Keratinocyte (primary cell): ENCODE measurements at regions not wholly inside any gene's neighbourhood (a gene's known extent, or its start where the extent isn't known, plus 50 kb on each side); places are given as distances from the start of the nearest gene placed in this dataset.
"Not testable (repeated sequence)": the region's sequence is repeated elsewhere in the genome, so short reads cannot be mapped to it uniquely, and the experiment has no call there.

ENCODE experiments used
- DNase-seq: peaks from one replicate; pipeline ENCODE4 v3.0.0-alpha.2; 2011; ENCODE audit warnings: low read depth, missing footprints, low spot score
- FAIRE-seq: peaks from 2 replicates; lab custom pipeline; 2011; peaks lifted over from hg19 to GRCh38; lab: Jason Lieb, UNC
- H2AFZ ChIP-seq: 2 replicates; pipeline ENCODE4 v1.6.0; 2012; ENCODE audit warnings: low read length, control low read depth, inconsistent platforms; ENCODE audit not compliant: control insufficient read depth
- H3K27ac ChIP-seq: 2 replicates; pipeline ENCODE4 v1.5.1; 2011; ENCODE audit warnings: low read length; ENCODE audit not compliant: control insufficient read depth, insufficient read depth
- H3K27me3 ChIP-seq: 3 replicates; pipeline ENCODE4 v1.6.0; 2011; ENCODE audit warnings: low read length; ENCODE audit not compliant: control insufficient read depth, insufficient read depth; ENCODE audit errors: extremely low read depth
- H3K36me3 ChIP-seq, 2 experiments: 2 replicates in 1 of 2; 3 replicates in 1 of 2; pipeline ENCODE4 v1.5.1; 2011; ENCODE audit warnings: low read length in 2 of 2, mild to moderate bottlenecking in 1 of 2; ENCODE audit not compliant: control insufficient read depth in 2 of 2, insufficient read depth in 2 of 2; ENCODE audit errors: extremely low read depth in 1 of 2
- H3K4me1 ChIP-seq: 3 replicates; pipeline ENCODE4 v1.5.1; 2011; ENCODE audit warnings: low read length; ENCODE audit not compliant: control insufficient read depth, insufficient read depth; ENCODE audit errors: extremely low read depth
- H3K4me2 ChIP-seq: 3 replicates; pipeline ENCODE4 v1.6.0; 2011; ENCODE audit warnings: low read depth, low read length; ENCODE audit not compliant: control insufficient read depth, insufficient read depth; ENCODE audit errors: extremely low read depth
- H3K4me3 ChIP-seq, 3 experiments: fragments of 200-600 bp in 1 of 3; sonication (generic) in 1 of 3; 2 replicates in 2 of 3; 3 replicates in 1 of 3; pipeline ENCODE4 v1.5.1; 2011 to 2016; ENCODE audit warnings: low read length in 3 of 3, mild to moderate bottlenecking in 3 of 3, control low read depth in 2 of 3, inconsistent platforms in 1 of 3, low read depth in 1 of 3, mixed read lengths in 1 of 3, mixed run types in 1 of 3, moderate library complexity in 1 of 3; ENCODE audit not compliant: control insufficient read depth in 2 of 3, insufficient read depth in 2 of 3; ENCODE audit errors: extremely low read depth in 1 of 3
- H3K79me2 ChIP-seq: 2 replicates; pipeline ENCODE4 v1.6.0; 2012; ENCODE audit warnings: low read length; ENCODE audit not compliant: control insufficient read depth, insufficient read depth
- H3K9ac ChIP-seq: 3 replicates; pipeline ENCODE4 v1.6.0; 2011; ENCODE audit warnings: low read length; ENCODE audit not compliant: control insufficient read depth, insufficient read depth; ENCODE audit errors: extremely low read depth
- H3K9me1 ChIP-seq: 3 replicates; pipeline ENCODE4 v1.6.0; 2011; ENCODE audit warnings: low read length; ENCODE audit not compliant: control insufficient read depth, insufficient read depth; ENCODE audit errors: extremely low read depth
- H3K9me3 ChIP-seq: 2 replicates; pipeline ENCODE4 v1.5.1; 2012; ENCODE audit warnings: low read depth, low read length; ENCODE audit not compliant: control insufficient read depth
- H4K20me1 ChIP-seq: 3 replicates; pipeline ENCODE4 v1.6.0; 2011; ENCODE audit warnings: low read length; ENCODE audit not compliant: control insufficient read depth, insufficient read depth; ENCODE audit errors: extremely low read depth
- dilution Hi-C: fragments of 300-500 bp; cut with MboI; formaldehyde crosslinking; loops from one replicate; pipeline ENCODE4 v1.7.0; 2020; ENCODE audit warnings: low sequenced_read_pairs; ENCODE audit not compliant: extremely low pct_ligation_motif_present

DNA sequence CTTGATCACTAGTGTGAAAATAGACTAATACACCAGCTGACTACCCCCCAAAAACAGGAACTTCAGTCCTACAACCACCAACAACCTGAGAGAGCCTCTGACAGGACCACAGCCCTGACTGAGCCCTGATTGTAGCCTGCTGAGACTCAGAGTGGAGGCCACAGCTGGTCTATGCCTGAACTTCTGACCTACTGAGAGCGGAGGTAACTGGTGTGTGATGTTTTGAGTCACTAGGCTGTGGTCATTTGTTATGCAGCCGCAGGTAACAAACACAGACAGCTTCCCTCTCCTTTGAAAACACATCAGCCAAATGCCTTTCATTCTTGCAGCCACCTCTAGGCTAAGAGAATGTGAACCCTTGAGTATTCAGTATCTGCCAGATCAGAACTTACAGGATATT is 631.1 kb downstream of the PRIM2 start:
- dilution Hi-C loops, FAIRE-seq, H4K20me1 ChIP-seq, H3K9me3 ChIP-seq, H3K27me3 ChIP-seq, H3K36me3 ChIP-seq, DNase-seq, H3K4me2 ChIP-seq, H3K9ac ChIP-seq, H3K4me3 ChIP-seq, H3K27ac ChIP-seq, H3K9me1 ChIP-seq, H3K4me1 ChIP-seq, H3K79me2 ChIP-seq, H2AFZ ChIP-seq: not testable (repeated sequence)

DNA sequence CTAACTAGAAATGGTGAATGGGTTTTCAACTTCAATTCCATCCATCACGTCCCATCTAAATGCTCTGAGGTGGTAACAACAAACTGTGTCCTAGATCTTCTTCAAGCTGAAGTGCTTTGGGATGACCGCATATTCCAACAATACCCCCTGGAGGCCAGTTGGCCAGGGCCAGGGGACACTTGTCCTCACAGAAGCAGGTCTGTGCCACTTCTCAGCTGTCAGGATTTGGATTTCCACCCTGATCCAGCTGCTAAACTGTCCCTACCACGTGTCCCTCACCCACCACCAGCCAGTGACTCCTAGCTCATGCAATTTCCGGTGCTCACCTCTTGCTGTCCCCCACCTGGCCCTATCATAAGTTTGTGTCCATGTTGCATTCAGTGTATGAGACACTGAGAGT is 633.0 kb downstream of the PRIM2 start:
- H3K9me3 ChIP-seq, H3K4me2 ChIP-seq, H3K9ac ChIP-seq, dilution Hi-C loops, H3K27ac ChIP-seq, H2AFZ ChIP-seq, H3K79me2 ChIP-seq, H4K20me1 ChIP-seq, H3K4me3 ChIP-seq, H3K4me1 ChIP-seq, H3K9me1 ChIP-seq, H3K27me3 ChIP-seq, H3K36me3 ChIP-seq, FAIRE-seq, DNase-seq: not testable (repeated sequence)

DNA sequence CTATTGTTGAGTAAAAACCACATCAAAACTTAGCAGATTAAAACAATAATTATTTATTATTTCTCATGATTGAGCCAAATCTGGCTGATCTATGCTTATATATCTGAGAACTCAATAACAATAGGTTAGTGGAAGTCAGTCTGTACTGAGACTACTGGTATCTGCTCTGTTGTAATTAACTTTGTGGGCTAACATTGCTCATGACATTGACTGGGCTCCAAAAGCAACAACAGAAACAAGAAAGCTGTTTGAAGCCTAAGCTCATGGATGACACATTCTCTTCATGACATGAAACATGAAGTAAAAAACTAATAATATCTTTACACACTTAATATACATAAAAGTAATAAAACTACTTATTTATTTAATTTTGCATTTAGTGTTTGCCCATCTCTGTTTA is 649.3 kb downstream of the PRIM2 start:
- H3K4me3 ChIP-seq, H3K79me2 ChIP-seq, FAIRE-seq, DNase-seq, H3K4me1 ChIP-seq, H2AFZ ChIP-seq, H3K9me3 ChIP-seq, dilution Hi-C loops, H3K9me1 ChIP-seq, H3K27me3 ChIP-seq, H3K36me3 ChIP-seq, H3K27ac ChIP-seq, H3K9ac ChIP-seq, H4K20me1 ChIP-seq, H3K4me2 ChIP-seq: not testable (repeated sequence)

DNA sequence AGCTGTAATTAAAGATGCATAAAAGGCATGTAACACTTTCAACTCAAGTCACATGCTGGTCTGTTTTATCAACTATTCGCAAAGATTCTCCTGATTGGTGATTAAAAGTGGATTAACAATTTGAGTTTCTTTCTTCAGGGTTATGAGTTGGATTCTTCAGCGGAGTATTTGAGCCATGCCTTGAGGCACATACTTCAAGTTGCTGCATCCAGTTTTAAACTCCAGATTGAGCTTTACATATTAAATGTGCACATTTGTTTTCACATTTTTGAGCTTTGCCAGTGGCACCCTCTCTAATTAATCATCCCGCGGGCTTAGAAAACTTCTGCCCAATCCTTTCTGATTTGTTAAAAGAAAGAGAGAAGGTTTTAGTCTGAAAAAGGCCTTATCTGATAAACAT is 654.5 kb downstream of the PRIM2 start:
- H3K9ac ChIP-seq, H3K4me2 ChIP-seq, H3K4me3 ChIP-seq, H3K9me1 ChIP-seq, H3K27ac ChIP-seq, H2AFZ ChIP-seq, H3K9me3 ChIP-seq, H3K36me3 ChIP-seq, H3K79me2 ChIP-seq, FAIRE-seq, H4K20me1 ChIP-seq, dilution Hi-C loops, DNase-seq, H3K4me1 ChIP-seq, H3K27me3 ChIP-seq: not testable (repeated sequence)
